ENCODE measurements at regions not wholly inside any gene's neighbourhood (a gene's known extent, or its start where the extent isn't known, plus 50 kb on each side); places are given as distances from the start of the nearest gene placed in this dataset.
"Not testable (repeated sequence)": the region's sequence is repeated elsewhere in the genome, so short reads cannot be mapped to it uniquely, and the experiment has no call there.

DNA sequence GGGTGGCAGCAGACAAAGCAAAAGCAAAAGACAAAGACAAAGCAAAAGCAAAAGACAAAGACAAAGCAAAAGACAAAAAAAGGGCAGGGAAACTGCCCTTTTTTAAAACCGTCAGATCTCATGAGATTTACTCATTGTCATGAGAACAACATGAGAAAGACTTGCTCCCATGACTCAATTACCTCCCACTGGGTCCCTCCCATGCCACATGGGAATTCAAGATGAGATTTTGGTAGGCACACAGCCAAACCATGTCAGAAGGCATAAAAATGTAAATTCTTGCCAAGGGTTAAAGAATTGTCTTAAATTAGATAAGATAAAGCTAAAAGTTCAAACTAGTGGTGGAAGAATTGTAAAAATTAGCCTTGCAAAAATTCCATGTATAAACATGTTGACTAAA lies 419.7 kb downstream of the TRAM1L1 start:
- DNase-seq (ENCODE audit: low spot score), result no peak

DNA sequence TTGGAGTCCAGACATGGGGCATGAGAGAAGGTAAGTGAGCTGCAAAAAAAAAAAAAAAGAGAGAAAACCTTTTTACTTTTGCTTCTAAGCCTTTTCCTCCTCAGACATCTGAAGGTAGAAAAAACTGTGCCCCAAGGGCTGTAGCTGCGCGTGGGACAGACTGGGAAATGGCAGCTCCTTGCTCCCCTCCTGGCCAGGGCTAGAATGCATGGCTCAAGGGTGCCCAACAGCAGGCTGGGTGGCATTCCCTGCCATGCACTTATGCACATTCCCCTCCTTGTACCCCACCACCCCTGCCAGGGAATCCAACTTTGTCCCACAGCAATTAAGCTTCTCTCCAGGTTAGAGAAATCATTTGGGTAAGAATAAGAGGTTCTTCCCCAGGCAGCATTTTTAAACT lies 421.2 kb downstream of the TRAM1L1 start:
- DNase-seq (ENCODE audit: low spot score), result no peak

DNA sequence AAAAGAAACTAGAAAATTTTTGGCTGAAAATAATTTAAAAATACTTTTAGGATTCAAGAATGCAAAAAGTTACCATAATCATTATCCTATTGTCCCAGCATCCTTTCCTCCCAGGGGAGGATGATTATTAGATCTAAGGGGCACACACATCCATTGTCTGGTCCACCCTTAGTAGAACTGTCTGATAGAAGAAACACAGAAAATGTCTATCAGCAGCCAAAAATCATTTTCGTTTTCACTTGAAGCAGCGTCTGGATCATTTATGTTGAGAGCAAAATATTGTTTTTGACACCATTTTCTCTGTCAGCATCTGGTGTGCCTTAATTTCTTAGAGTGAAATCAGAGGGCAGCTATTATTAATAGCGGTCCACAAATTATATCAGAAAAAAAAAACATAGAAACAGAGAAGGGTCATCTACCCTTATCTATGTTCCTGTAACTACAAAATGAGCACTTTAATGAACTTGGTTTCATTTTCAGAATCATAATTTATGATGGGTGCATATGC lies 446.3 kb downstream of the TRAM1L1 start:
- no peak for DNase-seq (ENCODE audit: low spot score)

DNA sequence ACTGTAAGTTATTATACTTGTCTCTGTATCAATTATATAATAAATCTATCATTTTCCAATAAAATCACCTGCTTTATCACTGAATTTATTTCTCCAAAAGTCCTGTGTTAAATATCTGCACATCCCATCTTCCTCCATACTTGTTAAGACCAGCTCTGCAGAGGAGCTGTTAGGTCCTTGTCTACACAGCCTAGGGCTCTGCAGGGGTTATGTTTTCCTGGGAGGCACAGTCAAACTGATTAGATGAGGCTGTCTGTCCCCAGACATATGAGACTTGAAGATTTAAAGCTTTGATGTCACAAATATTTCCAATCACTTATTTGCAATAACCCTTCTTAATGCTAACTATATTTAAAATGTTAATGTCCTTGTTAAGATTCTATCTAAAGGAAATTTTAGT lies 446.8 kb downstream of the TRAM1L1 start:
- no peak for DNase-seq (ENCODE audit: low spot score)

DNA sequence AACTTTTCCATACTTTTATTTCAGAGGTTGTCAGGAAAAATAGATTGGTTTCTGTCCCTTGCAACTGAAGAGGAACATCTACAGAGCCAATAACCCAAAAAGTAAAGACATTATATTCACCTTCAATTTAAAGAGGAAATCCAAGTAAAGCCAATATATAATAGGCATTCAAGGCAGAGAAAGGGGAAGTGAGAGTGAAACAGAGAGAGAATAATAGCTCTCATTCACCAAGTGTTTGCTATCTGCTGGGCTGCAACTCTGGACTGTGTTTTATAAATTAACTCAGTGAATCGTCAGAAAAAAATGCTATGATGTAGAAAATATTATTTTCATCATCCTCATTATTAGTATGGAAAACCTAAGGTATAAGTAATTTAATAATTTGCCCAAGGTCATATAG lies 448.5 kb downstream of the TRAM1L1 start:
- DNase-seq (ENCODE audit: low spot score), result no peak

DNA sequence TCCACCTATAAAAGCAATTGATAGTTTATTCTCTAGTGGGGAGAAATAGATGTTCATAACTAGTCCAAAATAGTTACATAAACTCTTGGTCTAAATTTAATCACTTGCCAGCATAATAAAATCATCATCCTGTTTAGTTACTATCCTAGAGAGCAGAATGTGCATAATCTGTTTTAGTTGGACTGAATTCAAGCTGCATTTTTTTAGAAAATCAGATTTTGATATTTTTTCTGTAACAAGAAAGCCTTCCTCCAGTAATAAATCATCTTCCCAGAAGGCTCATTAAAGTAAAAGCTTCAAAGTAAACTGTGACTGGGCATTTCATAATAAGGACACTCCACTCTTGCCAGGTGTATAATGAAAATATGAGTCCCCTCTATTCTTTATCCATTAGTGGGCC lies 453.1 kb downstream of the TRAM1L1 start:
- no peak for DNase-seq (ENCODE audit: low spot score)

DNA sequence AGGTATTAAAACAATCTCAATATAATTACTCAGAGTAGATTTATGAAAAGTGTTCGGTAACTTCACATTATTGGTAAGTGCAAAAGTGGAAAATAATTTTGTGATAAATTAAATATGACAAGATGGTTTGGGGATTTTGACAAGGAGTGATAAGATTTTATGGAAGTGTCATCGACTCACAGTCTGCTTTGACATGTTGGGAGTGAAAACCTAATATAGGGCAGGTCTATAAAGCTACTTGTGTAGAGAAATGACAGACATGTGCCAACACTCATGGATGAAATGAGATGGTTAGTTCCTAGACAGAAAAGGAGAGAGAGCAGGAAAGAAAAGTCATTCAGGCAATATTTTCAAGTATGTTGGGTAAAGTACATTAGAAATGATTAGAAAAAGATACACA lies 456.8 kb downstream of the TRAM1L1 start:
- no peak for DNase-seq (ENCODE audit: low spot score)

DNA sequence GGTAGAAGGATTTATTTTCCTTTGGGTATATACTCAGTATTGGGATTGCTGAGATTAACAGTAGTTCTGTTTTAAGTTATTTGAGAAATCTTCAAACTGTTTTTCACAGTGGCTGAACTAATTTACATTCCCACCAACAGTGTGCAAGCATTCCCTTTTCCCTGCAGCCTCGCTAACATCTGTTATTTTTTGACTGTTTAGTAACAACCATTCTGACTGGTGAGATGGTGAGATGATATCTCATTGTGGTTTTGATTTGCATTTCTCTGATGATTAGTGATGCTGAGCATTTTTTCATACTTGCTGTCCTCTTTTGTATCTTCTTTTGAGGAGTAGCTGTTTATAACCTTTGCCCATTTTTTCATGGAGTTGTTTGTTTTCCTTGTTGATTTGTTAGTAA lies 457.8 kb downstream of the TRAM1L1 start:
- DNase-seq (ENCODE audit: low spot score), result no peak

DNA sequence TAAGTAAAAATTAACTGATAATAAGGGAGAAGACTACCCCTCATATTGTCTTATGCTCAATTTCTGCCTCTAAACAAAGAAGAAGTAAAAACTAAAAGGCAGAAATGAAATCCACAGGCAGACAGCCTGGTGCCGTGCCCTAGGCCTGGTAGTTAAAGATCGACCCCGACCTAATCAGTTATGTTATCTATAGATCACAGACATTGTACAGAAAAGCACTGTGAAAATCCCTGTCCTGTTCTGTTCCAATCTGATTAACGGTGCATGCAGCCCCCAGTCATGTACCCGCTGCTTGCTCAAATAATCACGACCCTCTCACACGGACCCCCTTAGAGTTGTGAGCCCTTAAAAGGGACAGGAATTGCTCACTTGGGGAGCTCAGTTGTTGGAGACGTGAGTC lies 465.9 kb downstream of the TRAM1L1 start:
- not testable (repeated sequence) for DNase-seq (ENCODE audit: low spot score)

DNA sequence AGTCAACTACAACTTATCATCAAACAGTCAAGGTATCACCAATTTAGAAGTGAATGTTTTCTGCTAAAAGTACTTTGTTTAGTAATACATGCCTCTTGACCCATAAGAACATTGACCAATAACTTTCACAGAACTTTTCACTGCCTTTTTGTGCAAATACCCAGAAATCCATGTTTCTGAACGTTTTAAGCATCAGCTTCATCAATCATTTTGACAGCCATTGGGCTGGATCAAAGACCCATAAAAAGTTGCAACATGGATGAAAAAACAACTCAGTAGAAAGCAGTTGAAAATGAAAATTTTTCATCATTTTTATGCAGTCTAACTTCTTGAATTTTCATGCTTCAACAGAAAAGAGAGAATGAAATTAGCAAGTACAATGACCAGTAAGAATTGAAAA lies 466.7 kb downstream of the TRAM1L1 start:
- no peak for DNase-seq (ENCODE audit: low spot score)

DNA sequence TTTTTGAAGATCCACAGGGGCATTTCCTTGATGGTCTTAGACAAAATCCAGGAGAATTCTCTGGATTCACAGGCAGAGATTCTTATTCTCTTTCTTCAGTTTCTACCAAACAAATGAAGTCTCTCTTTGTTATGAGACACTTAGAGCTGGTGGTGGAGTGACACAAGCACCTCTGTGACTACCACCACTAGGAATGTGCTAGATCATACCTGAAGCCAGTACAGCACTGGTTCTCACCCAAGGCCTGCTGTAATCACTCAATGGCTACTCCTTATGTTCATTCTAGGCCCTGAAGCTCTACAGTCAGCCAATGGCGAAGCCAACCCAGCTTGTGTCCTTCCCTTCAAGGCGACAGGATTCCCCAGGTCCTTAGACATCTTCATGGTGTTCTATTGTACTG lies 482.3 kb downstream of the TRAM1L1 start:
- no peak for DNase-seq (ENCODE audit: low spot score)

DNA sequence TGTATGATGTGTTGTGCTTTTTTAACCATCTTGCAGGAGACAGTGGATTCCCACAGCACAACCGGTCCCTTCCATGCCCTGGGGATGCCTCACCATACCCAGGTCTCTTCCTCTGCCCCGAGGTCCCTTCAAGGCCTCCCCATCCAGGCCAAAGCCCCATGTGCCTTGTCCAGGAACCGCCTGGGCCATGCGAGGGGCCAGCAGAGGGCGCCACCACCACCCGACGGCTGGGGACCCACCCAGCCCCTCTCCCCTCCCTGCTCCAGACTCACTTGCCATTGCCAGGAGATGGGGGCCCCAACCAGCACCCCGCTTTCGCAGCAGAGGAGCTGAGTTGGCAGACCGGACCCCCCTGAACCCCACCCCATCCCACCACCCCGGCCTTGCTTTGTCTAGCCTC lies 485.5 kb downstream of the TRAM1L1 start:
- DNase-seq (ENCODE audit: low spot score), result no peak

DNA sequence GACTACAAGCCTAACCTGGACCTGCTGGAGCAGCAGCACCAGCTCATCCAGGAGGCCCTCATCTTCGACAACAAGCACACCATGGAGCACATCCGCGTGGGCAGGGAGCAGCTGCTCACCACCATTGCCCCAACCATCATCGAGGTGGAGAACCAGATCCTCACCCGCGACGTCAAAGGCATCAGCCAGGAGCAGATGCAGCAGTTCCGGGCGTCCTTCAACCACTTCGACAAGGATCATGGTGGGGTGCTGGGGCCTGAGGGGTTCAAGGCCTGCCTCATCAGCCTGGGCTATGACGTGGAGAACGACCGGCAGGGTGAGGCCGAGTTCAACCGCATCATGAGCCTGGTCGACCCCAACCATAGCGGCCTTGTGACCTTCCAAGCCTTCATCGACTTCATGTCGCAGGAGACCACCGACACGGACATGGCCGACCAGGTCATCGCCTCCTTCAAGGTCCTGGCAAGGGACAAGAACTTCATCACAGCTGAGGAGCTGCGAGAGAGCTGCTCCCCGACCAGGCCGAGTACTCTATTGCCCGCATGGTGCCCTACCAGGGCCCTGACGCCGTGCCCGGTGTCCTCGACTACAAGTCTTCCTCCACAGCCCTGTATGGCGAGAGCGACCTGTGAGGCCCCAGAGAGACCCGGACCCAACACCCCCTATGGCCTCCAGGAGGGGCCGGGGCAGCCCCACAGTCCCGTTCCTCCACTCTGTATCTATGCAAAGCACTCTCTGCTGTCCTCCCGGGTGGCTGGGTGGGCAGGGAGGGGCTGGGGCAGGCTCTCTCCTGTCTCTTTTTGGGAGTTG lies 486.2 kb downstream of the TRAM1L1 start:
- no peak for DNase-seq (ENCODE audit: low spot score)

DNA sequence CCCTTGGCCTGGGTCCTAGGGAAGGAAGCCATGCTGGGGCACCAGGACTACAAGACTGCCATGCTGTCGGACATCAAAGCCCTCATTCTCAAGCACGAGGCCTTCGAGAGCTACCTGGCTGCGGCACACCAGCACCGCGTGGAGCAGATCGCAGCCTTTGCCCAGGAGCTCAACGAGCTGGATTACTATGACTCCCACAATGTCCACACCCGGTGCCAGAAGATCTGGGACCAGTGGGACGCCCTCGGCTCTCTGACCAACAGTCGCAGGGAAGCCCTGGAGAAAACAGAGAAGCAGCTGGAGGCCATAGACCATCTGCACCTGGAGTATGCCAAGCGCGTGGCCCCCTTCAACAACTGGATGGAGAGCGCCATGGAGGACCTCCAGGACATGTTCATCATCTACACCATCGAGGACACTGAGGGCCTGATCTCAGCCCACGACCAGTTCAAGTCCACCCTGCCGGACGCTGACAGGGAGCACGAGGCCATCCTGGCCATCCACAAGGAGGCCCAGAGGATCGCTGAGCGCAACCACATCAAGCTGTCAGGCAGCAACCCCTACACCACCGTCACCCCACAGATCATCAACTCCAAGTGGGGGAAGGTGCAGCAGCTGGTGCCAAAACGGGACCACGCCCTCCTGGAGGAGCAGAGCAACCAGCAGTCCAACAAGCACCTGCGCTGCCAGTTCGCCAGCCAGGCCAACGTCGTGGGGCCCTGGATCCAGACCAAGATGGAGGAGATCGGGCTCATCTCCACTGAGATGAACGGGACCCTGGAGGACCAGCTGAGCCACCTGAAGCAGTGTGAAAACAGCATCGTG lies 487.0 kb downstream of the TRAM1L1 start:
- no peak for DNase-seq (ENCODE audit: low spot score)

DNA sequence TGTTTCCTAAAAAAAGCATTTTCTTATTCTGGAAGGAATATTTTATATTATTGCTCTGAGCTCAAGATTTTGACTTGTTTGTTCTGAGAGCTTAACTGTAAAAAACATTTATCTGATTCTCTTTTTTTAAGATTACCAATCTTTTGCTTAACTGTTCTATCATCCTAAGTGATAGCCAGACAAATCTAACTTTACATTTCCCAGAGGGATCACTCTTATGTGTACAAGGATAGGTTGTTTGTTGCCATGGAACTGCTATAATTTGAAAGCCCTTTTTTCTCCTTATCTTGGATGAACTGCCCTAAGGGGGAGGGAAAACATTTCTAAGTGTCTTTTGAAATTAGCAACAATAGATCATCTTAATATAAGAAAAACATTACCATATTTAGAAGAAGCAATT lies 494.7 kb downstream of the TRAM1L1 start:
- DNase-seq (ENCODE audit: low spot score), result no peak

DNA sequence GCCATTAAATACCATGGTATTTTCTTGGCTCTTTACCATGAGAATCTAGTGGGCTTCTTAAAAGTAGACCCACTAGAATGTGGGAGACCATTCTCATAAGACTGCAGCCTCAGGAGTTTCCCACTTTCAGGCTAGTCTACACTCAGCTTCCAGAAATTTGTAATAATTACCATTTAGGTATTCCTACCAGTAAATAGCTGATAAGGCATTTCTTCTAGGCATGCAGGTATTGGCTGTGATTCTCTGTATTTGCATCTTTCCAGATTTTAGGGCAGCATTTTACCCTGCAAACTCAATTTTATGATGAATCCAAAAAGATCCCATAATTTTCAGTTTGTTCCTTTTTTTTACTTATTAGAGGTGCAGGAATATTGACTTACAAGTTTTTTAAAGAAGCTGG lies 496.6 kb downstream of the TRAM1L1 start:
- DNase-seq (ENCODE audit: low spot score), result no peak

DNA sequence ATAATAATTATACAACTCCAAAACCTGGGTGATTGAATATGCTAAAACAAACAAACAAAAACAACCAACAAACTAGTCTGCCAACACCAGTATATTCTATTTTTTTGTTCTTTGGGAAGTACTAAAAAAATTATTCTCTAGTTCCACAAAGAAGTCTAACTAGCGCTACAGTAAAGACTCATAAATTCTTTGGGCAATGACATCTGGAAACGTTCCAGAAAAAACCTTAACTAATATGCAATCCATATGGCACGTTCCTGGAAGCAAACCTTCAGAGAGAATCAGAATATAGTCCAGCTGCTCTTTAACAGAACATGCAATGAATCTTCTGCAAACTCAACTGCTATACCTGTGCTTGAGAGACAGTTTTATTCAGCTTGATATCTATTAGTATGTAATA lies 500.1 kb downstream of the TRAM1L1 start:
- DNase-seq (ENCODE audit: low spot score), result no peak

DNA sequence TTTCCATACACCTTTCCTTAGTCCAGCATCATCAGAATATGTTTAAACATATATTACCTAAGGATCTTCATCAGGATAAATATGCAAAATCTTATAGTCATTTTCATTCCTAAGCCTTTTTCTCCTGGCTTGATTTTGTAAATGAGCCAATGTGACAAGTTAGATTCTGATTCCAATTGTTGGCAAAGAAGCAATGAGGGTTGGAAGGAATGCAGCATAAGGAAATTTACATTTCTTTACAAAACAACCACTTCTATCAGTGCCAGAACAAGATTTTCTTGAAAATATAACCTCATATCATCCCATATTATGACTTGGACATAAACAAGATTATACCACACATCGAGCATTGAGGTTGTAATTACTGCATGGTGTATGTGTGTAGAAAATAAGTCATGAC lies 508.1 kb downstream of the TRAM1L1 start:
- DNase-seq (ENCODE audit: low spot score), result no peak

DNA sequence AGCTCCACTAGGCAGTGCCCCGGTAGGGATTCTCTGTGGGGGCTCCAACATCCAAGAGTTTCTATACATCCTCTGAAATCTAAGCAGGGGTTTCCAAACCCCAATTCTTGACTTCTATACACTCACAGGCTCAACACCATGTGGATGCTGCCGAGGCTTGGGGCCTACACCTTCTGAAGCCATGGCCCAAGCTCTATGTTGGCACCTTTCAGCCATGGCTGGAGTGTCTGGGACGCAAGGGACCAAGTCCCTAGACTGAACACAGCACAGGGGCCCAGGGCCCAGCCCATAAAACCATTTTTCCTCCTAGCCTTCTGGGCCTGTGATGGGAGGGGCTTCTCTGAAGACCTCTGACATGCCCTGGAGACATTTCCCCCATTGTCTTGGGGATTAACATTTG lies 511.8 kb downstream of the TRAM1L1 start:
- DNase-seq (ENCODE audit: low spot score), result no peak

DNA sequence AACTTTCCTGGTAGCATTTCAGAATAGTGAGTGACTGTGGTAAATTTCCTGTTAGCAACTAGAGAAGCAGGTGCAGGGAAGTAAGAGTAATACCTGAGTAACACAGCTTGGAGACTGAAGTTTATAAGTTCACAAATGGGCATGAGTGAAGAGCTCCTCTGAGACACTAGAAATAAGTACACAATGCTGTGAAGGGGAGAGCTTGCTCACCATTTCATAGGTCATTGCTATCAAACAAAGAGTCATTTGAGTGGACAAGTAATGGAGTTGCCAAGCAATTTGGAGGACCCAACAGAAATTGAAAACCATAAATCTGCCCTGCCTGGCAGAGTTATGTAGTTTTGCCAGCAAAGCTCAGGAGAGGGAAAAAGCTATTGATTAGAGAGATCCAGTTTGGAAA lies 523.6 kb downstream of the TRAM1L1 start:
- DNase-seq (ENCODE audit: low spot score), result no peak

DNA sequence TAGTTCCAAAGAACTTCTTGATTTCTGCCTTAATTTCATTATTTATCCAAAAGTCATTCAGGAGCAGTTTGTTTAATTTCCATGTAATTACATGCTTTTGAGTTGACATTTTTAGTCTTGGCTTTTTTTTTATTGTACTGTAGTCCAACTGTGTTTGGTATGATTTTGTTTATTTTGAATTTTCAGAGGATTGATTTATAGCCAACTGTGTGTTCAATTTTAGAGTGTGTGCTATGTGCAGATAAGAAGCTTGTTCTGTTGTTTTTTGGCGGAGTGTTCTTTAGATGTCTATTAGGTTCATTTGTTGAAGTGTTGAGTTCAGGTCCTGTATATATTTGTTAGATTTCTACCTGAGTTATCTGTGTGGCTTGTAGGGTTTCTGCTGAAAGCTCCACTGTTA lies 533.6 kb downstream of the TRAM1L1 start:
- no peak for DNase-seq (ENCODE audit: low spot score)

DNA sequence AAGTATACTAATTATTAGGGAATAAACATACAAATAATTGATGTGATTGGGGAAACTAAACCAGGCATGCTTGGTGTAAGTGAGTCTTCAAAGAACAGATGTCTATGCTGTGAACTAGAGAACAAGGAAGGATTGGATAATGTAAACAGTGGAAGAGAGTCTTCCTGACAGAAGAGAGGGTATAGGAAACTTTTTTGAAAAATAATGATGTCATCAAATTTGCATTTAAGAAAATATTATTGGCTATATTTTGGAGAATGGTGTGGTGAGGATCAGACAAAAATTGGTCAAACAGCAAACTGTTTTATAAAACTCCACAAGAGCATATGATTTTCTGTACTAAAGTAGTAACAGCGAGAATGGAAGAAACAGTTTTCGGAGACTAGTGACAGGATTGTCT lies 537.7 kb downstream of the TRAM1L1 start:
- DNase-seq (ENCODE audit: low spot score), result no peak

DNA sequence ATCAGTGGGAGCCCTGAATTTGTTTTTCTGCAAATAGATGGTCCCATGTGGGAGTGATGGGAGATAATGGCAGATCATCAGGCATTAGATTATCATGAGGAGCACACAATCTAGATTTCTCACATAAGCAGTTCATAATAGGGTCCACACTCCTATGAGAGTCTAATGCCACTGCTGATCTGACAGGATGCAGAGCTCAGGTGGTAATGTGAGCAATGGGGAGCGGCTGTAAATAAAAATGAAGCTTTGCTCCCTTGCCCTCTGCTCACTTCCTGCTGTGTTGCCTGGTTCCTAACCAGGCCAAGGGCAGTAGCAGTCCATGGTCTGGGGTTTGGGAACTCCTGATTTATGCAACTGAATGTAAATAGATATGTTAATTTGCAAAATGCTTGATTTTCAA lies 538.6 kb downstream of the TRAM1L1 start:
- no peak for DNase-seq (ENCODE audit: low spot score)
